SK-N-SH treated with all-trans-retinoic acid at 6 μM for 48 hours (cell line): ENCODE measurements at regions not wholly inside any gene's neighbourhood (a gene's known extent, or its start where the extent isn't known, plus 50 kb on each side); places are given as distances from the start of the nearest gene placed in this dataset.

Experiments used
- ARNTL ChIP-seq: fragments of 450-650 bp; formaldehyde crosslinking; IDR thresholded peaks from 2 replicates; pipeline ENCODE4 v1.5.0; 2020; ENCODE audit warnings: low read depth, mild to moderate bottlenecking, moderate library complexity, borderline replicate concordance
- GLIS3 ChIP-seq: fragments of 250-450 bp; sonication (Bioruptor Pico); IDR thresholded peaks from 2 replicates; pipeline ENCODE4 v1.5.0; 2020; ENCODE audit warnings: mild to moderate bottlenecking, moderate library complexity
- ISL1 ChIP-seq: fragments of 250-450 bp; sonication (Bioruptor Pico); IDR thresholded peaks from 2 replicates; pipeline ENCODE4 v2.1.2; 2022; ENCODE audit warnings: mild to moderate bottlenecking, moderate library complexity
- SNAI2 ChIP-seq: fragments of 250-450 bp; sonication (Bioruptor Pico); IDR thresholded peaks from 2 replicates; pipeline ENCODE4 v1.5.0; 2020; ENCODE audit warnings: mild to moderate bottlenecking, moderate library complexity
- TCF4 ChIP-seq: fragments of 250-450 bp; sonication (Bioruptor Pico); IDR thresholded peaks from 2 replicates; pipeline ENCODE4 v1.8.0; 2021; ENCODE audit warnings: mild to moderate bottlenecking, moderate library complexity, borderline replicate concordance
- TOX ChIP-seq: fragments of 250-450 bp; sonication (Bioruptor Pico); IDR thresholded peaks from 2 replicates; pipeline ENCODE4 v1.8.0; 2021; ENCODE audit warnings: mild to moderate bottlenecking, moderate library complexity, borderline replicate concordance
- ZNF565 ChIP-seq: fragments of 450-650 bp; formaldehyde crosslinking; conservative IDR thresholded peaks from 2 replicates; pipeline ENCODE4 v1.5.0; 2020; ENCODE audit warnings: low read depth, mild to moderate bottlenecking, moderate library complexity
- ZNF70 ChIP-seq: fragments of 450-650 bp; formaldehyde crosslinking; IDR thresholded peaks from 2 replicates; pipeline ENCODE4 v1.5.0; 2020; ENCODE audit warnings: mild to moderate bottlenecking, moderate library complexity
- TF ChIP-seq, protein P1 (sequence below): fragments of 250-450 bp; sonication (Bioruptor Pico); IDR thresholded peaks from 2 replicates; pipeline ENCODE4 v1.8.0; 2020; ENCODE audit warnings: mild to moderate bottlenecking, moderate library complexity, borderline replicate concordance
- TF ChIP-seq, protein P2 (sequence below): fragments of 250-450 bp; sonication (Bioruptor Pico); IDR thresholded peaks from 2 replicates; pipeline ENCODE4 v1.5.1; 2020; ENCODE audit warnings: low read depth, mild to moderate bottlenecking, moderate library complexity
- TF ChIP-seq, protein P3 (sequence below): fragments of 250-450 bp; sonication (Bioruptor Pico); IDR thresholded peaks from 2 replicates; pipeline ENCODE4 v1.5.0; 2020; ENCODE audit warnings: mild to moderate bottlenecking, moderate library complexity

DNA sequence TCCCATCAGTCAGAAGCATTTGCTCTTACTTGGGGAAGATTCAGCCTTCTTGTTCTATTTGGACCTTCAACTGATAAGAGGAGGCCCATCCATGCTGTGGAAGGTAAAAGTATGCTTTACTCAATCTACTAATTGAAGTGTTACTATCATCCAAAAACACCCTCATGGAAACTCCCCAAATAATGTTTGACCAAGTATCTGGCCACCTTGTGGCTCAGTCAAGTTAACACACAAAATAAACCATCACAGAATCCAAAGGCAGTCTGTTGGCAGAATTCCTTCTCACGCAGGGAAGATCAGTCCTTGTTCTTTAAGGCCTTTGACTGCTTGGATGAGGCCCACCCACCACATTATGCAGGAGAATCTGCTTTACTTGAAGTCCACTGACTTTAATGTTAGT is 531.2 kb upstream of the SMIM21 start:
- TF ChIP-seq SNAI2 (CRISPR knock-in tag) (no peak), ARNTL (CRISPR knock-in tag) (no peak), TOX (no peak), ZNF565 (CRISPR knock-in tag) (no peak), GLIS3 (CRISPR knock-in tag) (no peak), ZNF70 (CRISPR knock-in tag) (no peak), TCF4 (no peak), ISL1 (CRISPR knock-in tag) (no peak)
- TF ChIP-seq, protein P1, sequence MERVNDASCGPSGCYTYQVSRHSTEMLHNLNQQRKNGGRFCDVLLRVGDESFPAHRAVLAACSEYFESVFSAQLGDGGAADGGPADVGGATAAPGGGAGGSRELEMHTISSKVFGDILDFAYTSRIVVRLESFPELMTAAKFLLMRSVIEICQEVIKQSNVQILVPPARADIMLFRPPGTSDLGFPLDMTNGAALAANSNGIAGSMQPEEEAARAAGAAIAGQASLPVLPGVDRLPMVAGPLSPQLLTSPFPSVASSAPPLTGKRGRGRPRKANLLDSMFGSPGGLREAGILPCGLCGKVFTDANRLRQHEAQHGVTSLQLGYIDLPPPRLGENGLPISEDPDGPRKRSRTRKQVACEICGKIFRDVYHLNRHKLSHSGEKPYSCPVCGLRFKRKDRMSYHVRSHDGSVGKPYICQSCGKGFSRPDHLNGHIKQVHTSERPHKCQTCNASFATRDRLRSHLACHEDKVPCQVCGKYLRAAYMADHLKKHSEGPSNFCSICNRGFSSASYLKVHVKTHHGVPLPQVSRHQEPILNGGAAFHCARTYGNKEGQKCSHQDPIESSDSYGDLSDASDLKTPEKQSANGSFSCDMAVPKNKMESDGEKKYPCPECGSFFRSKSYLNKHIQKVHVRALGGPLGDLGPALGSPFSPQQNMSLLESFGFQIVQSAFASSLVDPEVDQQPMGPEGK = no peak
- TF ChIP-seq, protein P2, sequence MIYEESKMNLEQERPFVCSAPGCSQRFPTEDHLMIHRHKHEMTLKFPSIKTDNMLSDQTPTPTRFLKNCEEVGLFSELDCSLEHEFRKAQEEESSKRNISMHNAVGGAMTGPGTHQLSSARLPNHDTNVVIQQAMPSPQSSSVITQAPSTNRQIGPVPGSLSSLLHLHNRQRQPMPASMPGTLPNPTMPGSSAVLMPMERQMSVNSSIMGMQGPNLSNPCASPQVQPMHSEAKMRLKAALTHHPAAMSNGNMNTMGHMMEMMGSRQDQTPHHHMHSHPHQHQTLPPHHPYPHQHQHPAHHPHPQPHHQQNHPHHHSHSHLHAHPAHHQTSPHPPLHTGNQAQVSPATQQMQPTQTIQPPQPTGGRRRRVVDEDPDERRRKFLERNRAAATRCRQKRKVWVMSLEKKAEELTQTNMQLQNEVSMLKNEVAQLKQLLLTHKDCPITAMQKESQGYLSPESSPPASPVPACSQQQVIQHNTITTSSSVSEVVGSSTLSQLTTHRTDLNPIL (CRISPR knock-in tag) = no peak
- TF ChIP-seq, protein P3, sequence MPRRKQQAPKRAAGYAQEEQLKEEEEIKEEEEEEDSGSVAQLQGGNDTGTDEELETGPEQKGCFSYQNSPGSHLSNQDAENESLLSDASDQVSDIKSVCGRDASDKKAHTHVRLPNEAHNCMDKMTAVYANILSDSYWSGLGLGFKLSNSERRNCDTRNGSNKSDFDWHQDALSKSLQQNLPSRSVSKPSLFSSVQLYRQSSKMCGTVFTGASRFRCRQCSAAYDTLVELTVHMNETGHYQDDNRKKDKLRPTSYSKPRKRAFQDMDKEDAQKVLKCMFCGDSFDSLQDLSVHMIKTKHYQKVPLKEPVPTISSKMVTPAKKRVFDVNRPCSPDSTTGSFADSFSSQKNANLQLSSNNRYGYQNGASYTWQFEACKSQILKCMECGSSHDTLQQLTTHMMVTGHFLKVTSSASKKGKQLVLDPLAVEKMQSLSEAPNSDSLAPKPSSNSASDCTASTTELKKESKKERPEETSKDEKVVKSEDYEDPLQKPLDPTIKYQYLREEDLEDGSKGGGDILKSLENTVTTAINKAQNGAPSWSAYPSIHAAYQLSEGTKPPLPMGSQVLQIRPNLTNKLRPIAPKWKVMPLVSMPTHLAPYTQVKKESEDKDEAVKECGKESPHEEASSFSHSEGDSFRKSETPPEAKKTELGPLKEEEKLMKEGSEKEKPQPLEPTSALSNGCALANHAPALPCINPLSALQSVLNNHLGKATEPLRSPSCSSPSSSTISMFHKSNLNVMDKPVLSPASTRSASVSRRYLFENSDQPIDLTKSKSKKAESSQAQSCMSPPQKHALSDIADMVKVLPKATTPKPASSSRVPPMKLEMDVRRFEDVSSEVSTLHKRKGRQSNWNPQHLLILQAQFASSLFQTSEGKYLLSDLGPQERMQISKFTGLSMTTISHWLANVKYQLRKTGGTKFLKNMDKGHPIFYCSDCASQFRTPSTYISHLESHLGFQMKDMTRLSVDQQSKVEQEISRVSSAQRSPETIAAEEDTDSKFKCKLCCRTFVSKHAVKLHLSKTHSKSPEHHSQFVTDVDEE (CRISPR knock-in tag) = no peak
